ENCODE measurements at regions not wholly inside any gene's neighbourhood (a gene's known extent, or its start where the extent isn't known, plus 50 kb on each side); places are given as distances from the start of the nearest gene placed in this dataset.
"Not testable (repeated sequence)": the region's sequence is repeated elsewhere in the genome, so short reads cannot be mapped to it uniquely, and the experiment has no call there.

- TF ChIP-seq CTCF (IDR thresholded peaks at IDR 0.05 in 4 of 5, conservative IDR thresholded peaks at IDR 0.05 in 1 of 5); POLR2A (IDR thresholded peaks at IDR 0.05): not testable (repeated sequence)
These were observed 113.1 kb downstream of the ATP6V0E2 start for GRCh38 chr7:149986866-149987265.
